NCI-H1417 (cell line): ENCODE measurements at regions not wholly inside any gene's neighbourhood (a gene's known extent, or its start where the extent isn't known, plus 50 kb on each side); places are given as distances from the start of the nearest gene placed in this dataset.
"Not testable (repeated sequence)": the region's sequence is repeated elsewhere in the genome, so short reads cannot be mapped to it uniquely, and the experiment has no call there.

Source experiments
- DNase-seq, 3 experiments: peaks; one replicate each; lab custom pipeline; 2025; lab: John Stamatoyannopoulos, UW

GRCh38 chrX:8105531-8105930, 65.5 kb downstream of the VCX2 start:
- no peak for DNase-seq

DNA sequence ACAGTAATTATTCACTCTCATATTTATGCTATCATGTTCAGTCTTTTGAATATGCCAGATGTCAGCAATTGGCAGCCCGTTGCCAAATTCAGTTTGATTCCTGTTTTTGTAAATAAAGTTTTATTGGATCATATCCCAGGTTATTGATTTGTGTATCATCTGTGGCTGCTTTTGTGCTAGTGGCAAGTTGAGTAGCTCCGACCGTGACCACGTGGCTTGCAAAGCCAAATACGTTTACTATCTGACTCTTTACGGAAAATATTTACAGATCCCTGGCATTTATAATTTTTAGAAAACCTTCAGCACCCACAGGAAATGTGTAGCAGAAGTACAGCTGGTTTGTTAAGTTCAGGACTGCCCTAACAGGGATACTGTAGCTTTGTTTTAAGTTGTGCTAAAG, 67.4 kb downstream of the VCX2 start:
- no peak for DNase-seq

DNA sequence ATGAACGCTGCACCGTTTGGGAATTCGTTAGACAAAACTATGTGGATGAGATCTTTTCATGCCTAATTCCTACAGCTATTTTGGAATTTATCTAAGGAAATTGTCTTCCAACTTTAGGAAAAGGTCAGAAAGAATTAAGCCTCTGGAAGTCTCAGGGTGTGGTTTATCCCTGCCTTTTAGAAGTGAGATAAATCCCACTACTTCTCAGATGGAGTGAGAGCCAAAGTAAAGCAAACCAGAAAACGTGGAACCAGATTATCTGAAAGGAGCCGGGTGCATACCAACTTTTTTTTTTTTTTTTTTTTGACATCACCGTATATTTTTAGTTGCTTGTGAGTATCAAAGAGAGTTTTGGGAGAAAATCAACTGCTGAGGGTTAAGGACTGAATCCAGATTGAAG, 79.6 kb downstream of the VCX2 start:
- DNase-seq = no peak

- DNase-seq = no peak
Observed at GRCh38 chrX:8090906-8091305, 80.2 kb downstream of the VCX2 start.

GRCh38 chrX:8090482-8090881, 80.6 kb downstream of the VCX2 start:
- DNase-seq = no peak

- DNase-seq = no peak
Observed at GRCh38 chrX:8089141-8089540, 81.9 kb downstream of the VCX2 start.

DNA sequence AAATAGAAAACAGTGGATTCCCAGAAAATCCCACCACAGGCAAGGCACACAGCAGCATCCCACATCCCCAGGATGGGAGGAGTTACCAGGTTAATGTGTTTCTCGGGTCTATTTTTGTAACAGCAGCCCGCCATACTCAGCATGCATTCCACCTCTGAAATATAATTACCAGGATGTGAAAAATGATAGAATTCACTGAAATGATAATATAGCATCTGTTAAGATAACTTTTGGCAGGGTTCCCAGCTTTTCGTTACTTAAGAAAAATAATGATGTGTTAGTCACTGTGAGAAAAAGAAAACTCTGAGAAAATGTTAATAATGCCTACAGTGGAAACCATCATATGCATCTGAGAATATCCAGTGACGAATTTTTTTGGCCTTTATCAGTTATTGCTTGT, 87.1 kb downstream of the VCX2 start:
- DNase-seq = peak in 1 of 3 experiments; percentile 72

GRCh38 chrX:8083286-8083685, 87.8 kb downstream of the VCX2 start:
- no peak for DNase-seq

- DNase-seq = no peak
Observed at GRCh38 chrX:8075636-8076035, 95.4 kb downstream of the VCX2 start.

- DNase-seq = peak; percentile 5 to 83 (median 49)
Observed at GRCh38 chrX:8067754-8068462, 103.2 kb downstream of the VCX2 start.

GRCh38 chrX:8052909-8053308, 118.2 kb downstream of the VCX2 start:
- no peak for DNase-seq

GRCh38 chrX:8049827-8050226, 121.2 kb downstream of the VCX2 start:
- DNase-seq = no peak

- DNase-seq = no peak
Observed at GRCh38 chrX:8048466-8048865, 121.3 kb upstream of the PNPLA4 start.

DNA sequence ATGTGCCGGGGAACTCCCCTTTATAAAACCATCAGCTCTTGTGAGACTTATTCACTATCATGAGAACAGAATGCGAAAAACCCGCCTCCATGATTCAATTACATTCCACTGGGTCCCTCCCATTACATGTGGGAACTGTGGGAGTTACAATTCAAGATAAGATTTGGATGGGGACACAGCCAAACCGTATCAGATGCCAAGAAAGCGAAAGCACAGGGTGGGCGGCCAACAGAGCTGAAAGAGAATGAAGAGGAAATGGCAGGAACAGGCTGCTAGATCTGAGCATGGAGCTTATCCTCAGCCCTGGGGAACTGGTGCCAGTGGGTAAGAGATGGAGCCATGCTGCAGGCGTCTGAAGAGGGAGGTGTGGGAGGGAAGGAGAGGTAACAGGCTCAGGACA, 117.7 kb upstream of the PNPLA4 start:
- no peak for DNase-seq

- no peak for DNase-seq
Observed at GRCh38 chrX:8043546-8043945, 116.3 kb upstream of the PNPLA4 start.

- DNase-seq = no peak
Observed at GRCh38 chrX:8043121-8043520, 115.9 kb upstream of the PNPLA4 start.

DNA sequence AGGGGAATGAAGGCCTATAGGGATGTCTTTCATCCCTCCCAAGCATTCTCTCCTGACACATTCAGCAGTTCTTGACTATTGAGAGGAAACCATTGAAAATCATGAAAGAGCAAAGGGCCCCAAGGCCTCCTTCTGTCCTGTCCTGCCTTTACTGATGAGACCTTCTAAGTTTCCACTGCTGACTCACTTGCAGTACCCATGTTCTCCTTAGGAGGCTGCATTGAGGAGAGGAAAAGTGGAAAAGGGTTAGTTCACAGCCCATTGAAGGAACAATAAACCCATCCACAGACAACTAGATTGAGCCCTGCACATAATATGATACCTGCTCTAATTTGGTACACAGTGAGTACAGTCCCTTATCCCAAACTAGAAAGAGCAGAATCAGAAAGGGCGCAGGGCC, 115.1 kb upstream of the PNPLA4 start:
- DNase-seq = no peak

GRCh38 chrX:8039711-8040110, 112.5 kb upstream of the PNPLA4 start:
- not testable (repeated sequence) for DNase-seq

- DNase-seq = peak in 1 of 3 experiments; percentile 54
Observed at GRCh38 chrX:8037593-8038348, 110.6 kb upstream of the PNPLA4 start.

DNA sequence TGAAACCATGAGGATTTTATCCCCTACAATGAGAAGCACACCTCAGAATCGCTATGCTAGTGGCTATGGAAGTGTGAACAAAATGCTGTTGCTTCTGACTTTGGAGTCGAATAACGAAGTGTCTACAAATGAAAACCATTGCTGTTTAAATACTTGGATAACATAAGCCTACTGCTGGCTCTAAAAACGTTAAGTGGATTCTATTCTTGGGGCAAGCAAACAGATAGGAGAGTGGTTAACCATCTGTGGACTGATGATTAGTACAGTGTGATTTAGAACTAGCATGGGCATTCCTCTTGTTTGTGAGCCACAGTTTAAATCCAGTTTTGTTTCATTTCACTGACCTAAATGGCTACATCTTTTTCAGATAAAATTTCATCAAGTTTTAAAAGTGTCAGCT, 109.7 kb upstream of the PNPLA4 start:
- DNase-seq = peak; percentile 31 to 83 (median 62)

- no peak for DNase-seq
Observed at GRCh38 chrX:8034058-8034457, 106.8 kb upstream of the PNPLA4 start.

- no peak for DNase-seq
Observed at GRCh38 chrX:8033175-8033574, 106.0 kb upstream of the PNPLA4 start.

GRCh38 chrX:8030361-8030760, 103.1 kb upstream of the PNPLA4 start:
- DNase-seq = no peak

DNA sequence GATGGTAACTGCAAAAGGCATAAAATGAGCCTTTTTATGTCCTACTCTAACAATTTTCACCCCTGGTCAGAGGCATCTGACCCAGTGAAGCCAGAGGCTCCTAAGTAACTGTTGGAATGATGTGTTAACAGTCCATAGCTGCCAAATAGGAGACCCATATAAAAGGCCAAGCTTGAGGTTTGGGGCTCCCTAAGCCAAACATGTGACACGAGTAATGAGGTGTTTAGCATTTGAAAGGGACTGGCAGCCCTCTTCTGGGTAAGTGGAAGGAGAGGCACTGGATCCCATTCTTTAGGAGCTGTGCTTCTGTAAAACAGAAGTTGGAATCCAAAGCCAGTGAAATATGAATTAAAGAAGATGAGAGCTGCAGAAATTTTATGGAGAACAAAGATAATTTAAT, 100.6 kb upstream of the PNPLA4 start:
- no peak for DNase-seq
